K562 (cell line): ENCODE measurements at regions not wholly inside any gene's neighbourhood (a gene's known extent, or its start where the extent isn't known, plus 50 kb on each side); places are given as distances from the start of the nearest gene placed in this dataset.

Experiments used
- ATAC-seq: fragments of 200-7000 bp; cut with Tn5 transposase; 3 replicates; pipeline ENCODE4 v1.9.1; 2020; ENCODE audit warnings: moderate library complexity
- BruUV-seq: library from RNA; stranded (reverse); fragments of 400-500 nt; replicated peaks from 2 replicates; lab custom pipeline; 2021; lab: Mats Ljungman, UMichigan
- CTCF ChIA-PET: fragments of 300-600 bp; formaldehyde crosslinking; extraction: SDS; loops from one replicate; lab custom pipeline; 2021; ENCODE audit warnings: low intra/inter-chr PET ratio; lab: Yijun Ruan, JAX
- POLR2A ChIA-PET: fragments of 300-600, 350-650 bp; sonication (Branson Sonifier 250); formaldehyde crosslinking; extraction: SDS; loops from one replicate; lab custom pipeline; 2021; ENCODE audit warnings: antibody characterized with exemption, inconsistent platforms; lab: Yijun Ruan, JAX
- DNase-seq, 4 experiments: peaks; one replicate each; pipeline versions ENCODE4 v3.0.0 to v3.0.0-alpha.2; 2011 to 2018; ENCODE audit warnings: low spot score in 3 of 4, mixed read lengths in 3 of 4; ENCODE audit errors: extremely low read depth in 1 of 4
- FAIRE-seq: peaks from 2 replicates; lab custom pipeline; 2011; peaks lifted over from hg19 to GRCh38; lab: Jason Lieb, UNC
- H2AFZ ChIP-seq: 2 replicates; pipeline ENCODE4 v1.6.0; 2011; ENCODE audit warnings: low read depth, low read length, control low read depth, inconsistent platforms
- H3K27ac ChIP-seq: fragments of 200-600 bp; 3 replicates; pipeline ENCODE4 v1.8.0; 2011; ENCODE audit warnings: low read depth, mild to moderate bottlenecking, control low read depth, inconsistent platforms, low read length, moderate library complexity, mixed read lengths; ENCODE audit errors: extremely low read depth
- H3K27me3 ChIP-seq, 2 experiments: fragments of 300-600 bp in 1 of 2; 2 replicates in 1 of 2; 3 replicates in 1 of 2; pipeline versions ENCODE4 v1.6.0 to v1.8.0; 2011; ENCODE audit warnings: inconsistent platforms in 2 of 2, low read length in 2 of 2, mild to moderate bottlenecking in 1 of 2, mixed read lengths in 1 of 2, moderate library complexity in 1 of 2; ENCODE audit not compliant: control insufficient read depth in 2 of 2, insufficient read depth in 2 of 2
- H3K36me3 ChIP-seq: fragments of 300-600 bp; 3 replicates; pipeline ENCODE4 v1.8.0; 2011; ENCODE audit warnings: mild to moderate bottlenecking, low read length, inconsistent platforms; ENCODE audit not compliant: control insufficient read depth, insufficient read depth
- H3K4me1 ChIP-seq, 2 experiments: fragments of 200-600 bp in 1 of 2; replicated peaks in 1 of 2; 2 replicates in 1 of 2; 3 replicates in 1 of 2; pipeline versions ENCODE4 v1.5.1 to v1.8.0; 2011; ENCODE audit warnings: inconsistent platforms in 2 of 2, low read length in 2 of 2, mild to moderate bottlenecking in 1 of 2, mixed read lengths in 1 of 2, moderate library complexity in 1 of 2; ENCODE audit not compliant: control insufficient read depth in 2 of 2, insufficient read depth in 2 of 2
- H3K4me2 ChIP-seq: 2 replicates; pipeline ENCODE4 v1.6.1; 2011; ENCODE audit warnings: low read length, control low read depth, inconsistent platforms, mixed read lengths; ENCODE audit not compliant: insufficient read depth
- H3K4me3 ChIP-seq: fragments of 200-600 bp; sonication (generic), shearing (Covaris generic); 2 replicates; pipeline ENCODE4 v1.5.1; 2016; ENCODE audit warnings: control low read depth, inconsistent platforms
- H3K79me2 ChIP-seq: fragments of 200-600 bp; 3 replicates; pipeline ENCODE4 v1.8.0; 2011; ENCODE audit warnings: low read length, inconsistent platforms; ENCODE audit not compliant: control insufficient read depth, insufficient read depth
- H3K9ac ChIP-seq, 2 experiments: 2 replicates each; pipeline versions ENCODE4 v1.6.0 to v1.6.1; 2011; ENCODE audit warnings: low read depth in 2 of 2, low read length in 2 of 2, control low read depth in 1 of 2, inconsistent platforms in 1 of 2, mild to moderate bottlenecking in 1 of 2, mixed read lengths in 1 of 2; ENCODE audit not compliant: insufficient read depth in 1 of 2
- H3K9me1 ChIP-seq: one replicate; pipeline ENCODE4 v1.6.0; 2011; ENCODE audit warnings: inconsistent platforms, mild to moderate bottlenecking, low read length, moderate library complexity; ENCODE audit not compliant: control insufficient read depth, insufficient read depth
- H3K9me3 ChIP-seq: replicated peaks from 2 replicates; pipeline ENCODE4 v1.5.1; 2011; ENCODE audit warnings: low read depth, low read length, inconsistent platforms; ENCODE audit not compliant: control insufficient read depth, insufficient read depth
- H4K20me1 ChIP-seq: replicated peaks from 2 replicates; pipeline ENCODE4 v1.6.1; 2011; ENCODE audit warnings: low read length, inconsistent platforms, mixed read lengths; ENCODE audit not compliant: control insufficient read depth, insufficient read depth
- BRD4 ChIP-seq: fragments of 200-600 bp; sonication (generic); IDR thresholded peaks from 2 replicates; pipeline ENCODE4 v1.6.1; 2017; ENCODE audit warnings: inconsistent platforms
- BRD9 ChIP-seq: fragments of 450-650 bp; IDR thresholded peaks from 2 replicates; pipeline ENCODE4 v1.6.1; 2018; ENCODE audit warnings: low read depth; ENCODE audit not compliant: partially characterized antibody
- MED1 ChIP-seq: sonication (generic); formaldehyde crosslinking; IDR thresholded peaks from 2 replicates; pipeline ENCODE4 v1.8.1; 2023; ENCODE audit warnings: missing genetic modification reagents, borderline replicate concordance
- NCOA1 ChIP-seq: fragments of 450-650 bp; IDR thresholded peaks from 2 replicates; pipeline ENCODE4 v1.6.1; 2016; ENCODE audit warnings: low read depth
- NFIX ChIP-seq: fragments of 250-450 bp; sonication (Bioruptor Pico); IDR thresholded peaks from 2 replicates; pipeline ENCODE4 v1.4.0; 2020; ENCODE audit warnings: low read depth, mild to moderate bottlenecking, moderate library complexity
- WGBS: fragments of 100-300 bp; shearing (Covaris generic); methylation state at CpG from one replicate; pipeline ENCODE4 v1.1.6; 2016; ENCODE audit warnings: low coverage, mixed read lengths; ENCODE audit not compliant: insufficient coverage; ENCODE audit errors: missing lambda C conversion rate; 5-methylcytosine and 5-hydroxymethylcytosine counted together
- in situ Hi-C: fragments of 300-500 bp; cut with MboI; formaldehyde crosslinking; loops from 4 replicates; pipeline ENCODE4 v1.15.0; 2018; ENCODE audit warnings: inconsistent platforms, mixed read lengths
- intact Hi-C: fragments of 100-400 bp; cut with micrococcal nuclease; formaldehyde crosslinking; loops from 2 replicates; pipeline ENCODE4 v1.14.2; 2022
- TF ChIP-seq, protein P1 (sequence below): fragments of 450-650 bp; IDR thresholded peaks from 2 replicates; pipeline ENCODE4 v1.6.1; 2016; ENCODE audit warnings: mild to moderate bottlenecking, moderate library complexity
- TF ChIP-seq, protein P2 (sequence below), 2 experiments: IDR thresholded peaks; 2 replicates each; pipeline ENCODE4 v1.6.1; 2011; ENCODE audit warnings: borderline replicate concordance in 1 of 2, control low read depth in 1 of 2, low read depth in 1 of 2, low read length in 1 of 2, mild to moderate bottlenecking in 1 of 2, mixed read lengths in 1 of 2, moderate library complexity in 1 of 2; ENCODE audit not compliant: insufficient read depth in 1 of 2, insufficient read length in 1 of 2, poor library complexity in 1 of 2, severe bottlenecking in 1 of 2; ENCODE audit errors: extremely low read depth in 1 of 2
- TF ChIP-seq, protein P3 (sequence below): fragments of 450-650 bp; IDR thresholded peaks from 2 replicates; pipeline ENCODE4 v1.6.1; 2016; ENCODE audit warnings: borderline replicate concordance

DNA sequence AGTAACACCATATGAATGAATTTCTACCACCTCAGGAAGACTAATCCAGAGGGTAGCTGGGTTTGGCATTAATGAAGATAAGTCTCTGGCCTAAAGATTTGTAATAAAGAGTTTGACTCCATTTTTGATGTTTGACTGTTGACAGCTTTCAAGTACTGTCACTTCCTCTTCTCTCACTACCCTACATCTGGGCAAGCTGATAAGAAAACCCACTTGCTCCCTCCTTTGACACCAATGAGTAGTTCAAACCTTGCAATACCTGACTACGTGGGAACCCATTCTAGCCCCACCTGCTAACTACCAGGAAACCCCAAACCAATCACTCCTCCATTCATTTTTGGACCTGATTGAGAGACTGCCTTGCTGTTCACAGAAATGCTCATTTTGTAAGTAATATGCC, 621.5 kb downstream of the TENT5A start:
- Histone ChIP-seq H2AFZ (no peak overlapping the region), H4K20me1 (no peaks in the 10 kb centered on the region), H3K27ac (no peak overlapping the region), H3K79me2 (no peaks in the 10 kb centered on the region), H3K9ac (no peak overlapping the region), H3K4me1 (no peaks in the 10 kb centered on the region), H3K9me3 (no peaks in the 10 kb centered on the region), H3K27me3 (no peaks in the 10 kb centered on the region), H3K4me3 (no peak overlapping the region), H3K36me3 (no peaks in the 10 kb centered on the region), H3K4me2 (no peak overlapping the region), H3K9me1 (no peaks in the 10 kb centered on the region)
- intact Hi-C loops = no loop called here
- ChIA-PET POLR2A (no interaction called here), CTCF (no interaction called here)
- WGBS = 0% methylated on average over 1 of the region's 1 CpG
- no peak for TF ChIP-seq MED1 (CRISPR knock-in tag)
- no peak for TF ChIP-seq BRD4
- TF ChIP-seq, protein P1, sequence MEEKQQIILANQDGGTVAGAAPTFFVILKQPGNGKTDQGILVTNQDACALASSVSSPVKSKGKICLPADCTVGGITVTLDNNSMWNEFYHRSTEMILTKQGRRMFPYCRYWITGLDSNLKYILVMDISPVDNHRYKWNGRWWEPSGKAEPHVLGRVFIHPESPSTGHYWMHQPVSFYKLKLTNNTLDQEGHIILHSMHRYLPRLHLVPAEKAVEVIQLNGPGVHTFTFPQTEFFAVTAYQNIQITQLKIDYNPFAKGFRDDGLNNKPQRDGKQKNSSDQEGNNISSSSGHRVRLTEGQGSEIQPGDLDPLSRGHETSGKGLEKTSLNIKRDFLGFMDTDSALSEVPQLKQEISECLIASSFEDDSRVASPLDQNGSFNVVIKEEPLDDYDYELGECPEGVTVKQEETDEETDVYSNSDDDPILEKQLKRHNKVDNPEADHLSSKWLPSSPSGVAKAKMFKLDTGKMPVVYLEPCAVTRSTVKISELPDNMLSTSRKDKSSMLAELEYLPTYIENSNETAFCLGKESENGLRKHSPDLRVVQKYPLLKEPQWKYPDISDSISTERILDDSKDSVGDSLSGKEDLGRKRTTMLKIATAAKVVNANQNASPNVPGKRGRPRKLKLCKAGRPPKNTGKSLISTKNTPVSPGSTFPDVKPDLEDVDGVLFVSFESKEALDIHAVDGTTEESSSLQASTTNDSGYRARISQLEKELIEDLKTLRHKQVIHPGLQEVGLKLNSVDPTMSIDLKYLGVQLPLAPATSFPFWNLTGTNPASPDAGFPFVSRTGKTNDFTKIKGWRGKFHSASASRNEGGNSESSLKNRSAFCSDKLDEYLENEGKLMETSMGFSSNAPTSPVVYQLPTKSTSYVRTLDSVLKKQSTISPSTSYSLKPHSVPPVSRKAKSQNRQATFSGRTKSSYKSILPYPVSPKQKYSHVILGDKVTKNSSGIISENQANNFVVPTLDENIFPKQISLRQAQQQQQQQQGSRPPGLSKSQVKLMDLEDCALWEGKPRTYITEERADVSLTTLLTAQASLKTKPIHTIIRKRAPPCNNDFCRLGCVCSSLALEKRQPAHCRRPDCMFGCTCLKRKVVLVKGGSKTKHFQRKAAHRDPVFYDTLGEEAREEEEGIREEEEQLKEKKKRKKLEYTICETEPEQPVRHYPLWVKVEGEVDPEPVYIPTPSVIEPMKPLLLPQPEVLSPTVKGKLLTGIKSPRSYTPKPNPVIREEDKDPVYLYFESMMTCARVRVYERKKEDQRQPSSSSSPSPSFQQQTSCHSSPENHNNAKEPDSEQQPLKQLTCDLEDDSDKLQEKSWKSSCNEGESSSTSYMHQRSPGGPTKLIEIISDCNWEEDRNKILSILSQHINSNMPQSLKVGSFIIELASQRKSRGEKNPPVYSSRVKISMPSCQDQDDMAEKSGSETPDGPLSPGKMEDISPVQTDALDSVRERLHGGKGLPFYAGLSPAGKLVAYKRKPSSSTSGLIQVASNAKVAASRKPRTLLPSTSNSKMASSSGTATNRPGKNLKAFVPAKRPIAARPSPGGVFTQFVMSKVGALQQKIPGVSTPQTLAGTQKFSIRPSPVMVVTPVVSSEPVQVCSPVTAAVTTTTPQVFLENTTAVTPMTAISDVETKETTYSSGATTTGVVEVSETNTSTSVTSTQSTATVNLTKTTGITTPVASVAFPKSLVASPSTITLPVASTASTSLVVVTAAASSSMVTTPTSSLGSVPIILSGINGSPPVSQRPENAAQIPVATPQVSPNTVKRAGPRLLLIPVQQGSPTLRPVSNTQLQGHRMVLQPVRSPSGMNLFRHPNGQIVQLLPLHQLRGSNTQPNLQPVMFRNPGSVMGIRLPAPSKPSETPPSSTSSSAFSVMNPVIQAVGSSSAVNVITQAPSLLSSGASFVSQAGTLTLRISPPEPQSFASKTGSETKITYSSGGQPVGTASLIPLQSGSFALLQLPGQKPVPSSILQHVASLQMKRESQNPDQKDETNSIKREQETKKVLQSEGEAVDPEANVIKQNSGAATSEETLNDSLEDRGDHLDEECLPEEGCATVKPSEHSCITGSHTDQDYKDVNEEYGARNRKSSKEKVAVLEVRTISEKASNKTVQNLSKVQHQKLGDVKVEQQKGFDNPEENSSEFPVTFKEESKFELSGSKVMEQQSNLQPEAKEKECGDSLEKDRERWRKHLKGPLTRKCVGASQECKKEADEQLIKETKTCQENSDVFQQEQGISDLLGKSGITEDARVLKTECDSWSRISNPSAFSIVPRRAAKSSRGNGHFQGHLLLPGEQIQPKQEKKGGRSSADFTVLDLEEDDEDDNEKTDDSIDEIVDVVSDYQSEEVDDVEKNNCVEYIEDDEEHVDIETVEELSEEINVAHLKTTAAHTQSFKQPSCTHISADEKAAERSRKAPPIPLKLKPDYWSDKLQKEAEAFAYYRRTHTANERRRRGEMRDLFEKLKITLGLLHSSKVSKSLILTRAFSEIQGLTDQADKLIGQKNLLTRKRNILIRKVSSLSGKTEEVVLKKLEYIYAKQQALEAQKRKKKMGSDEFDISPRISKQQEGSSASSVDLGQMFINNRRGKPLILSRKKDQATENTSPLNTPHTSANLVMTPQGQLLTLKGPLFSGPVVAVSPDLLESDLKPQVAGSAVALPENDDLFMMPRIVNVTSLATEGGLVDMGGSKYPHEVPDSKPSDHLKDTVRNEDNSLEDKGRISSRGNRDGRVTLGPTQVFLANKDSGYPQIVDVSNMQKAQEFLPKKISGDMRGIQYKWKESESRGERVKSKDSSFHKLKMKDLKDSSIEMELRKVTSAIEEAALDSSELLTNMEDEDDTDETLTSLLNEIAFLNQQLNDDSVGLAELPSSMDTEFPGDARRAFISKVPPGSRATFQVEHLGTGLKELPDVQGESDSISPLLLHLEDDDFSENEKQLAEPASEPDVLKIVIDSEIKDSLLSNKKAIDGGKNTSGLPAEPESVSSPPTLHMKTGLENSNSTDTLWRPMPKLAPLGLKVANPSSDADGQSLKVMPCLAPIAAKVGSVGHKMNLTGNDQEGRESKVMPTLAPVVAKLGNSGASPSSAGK = no peak
- TF ChIP-seq NFIX (CRISPR knock-in tag) = no peak
- TF ChIP-seq, protein P2, sequence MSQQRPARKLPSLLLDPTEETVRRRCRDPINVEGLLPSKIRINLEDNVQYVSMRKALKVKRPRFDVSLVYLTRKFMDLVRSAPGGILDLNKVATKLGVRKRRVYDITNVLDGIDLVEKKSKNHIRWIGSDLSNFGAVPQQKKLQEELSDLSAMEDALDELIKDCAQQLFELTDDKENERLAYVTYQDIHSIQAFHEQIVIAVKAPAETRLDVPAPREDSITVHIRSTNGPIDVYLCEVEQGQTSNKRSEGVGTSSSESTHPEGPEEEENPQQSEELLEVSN (IDR thresholded peaks at IDR 0.05; ENCODE audit: borderline replicate concordance in 1 of 2, extremely low read depth in 1 of 2, insufficient read depth in 1 of 2, insufficient read length in 1 of 2, low read depth in 1 of 2, low read length in 1 of 2, poor library complexity in 1 of 2, severe bottlenecking in 1 of 2) = no peak
- TF ChIP-seq, protein P3, sequence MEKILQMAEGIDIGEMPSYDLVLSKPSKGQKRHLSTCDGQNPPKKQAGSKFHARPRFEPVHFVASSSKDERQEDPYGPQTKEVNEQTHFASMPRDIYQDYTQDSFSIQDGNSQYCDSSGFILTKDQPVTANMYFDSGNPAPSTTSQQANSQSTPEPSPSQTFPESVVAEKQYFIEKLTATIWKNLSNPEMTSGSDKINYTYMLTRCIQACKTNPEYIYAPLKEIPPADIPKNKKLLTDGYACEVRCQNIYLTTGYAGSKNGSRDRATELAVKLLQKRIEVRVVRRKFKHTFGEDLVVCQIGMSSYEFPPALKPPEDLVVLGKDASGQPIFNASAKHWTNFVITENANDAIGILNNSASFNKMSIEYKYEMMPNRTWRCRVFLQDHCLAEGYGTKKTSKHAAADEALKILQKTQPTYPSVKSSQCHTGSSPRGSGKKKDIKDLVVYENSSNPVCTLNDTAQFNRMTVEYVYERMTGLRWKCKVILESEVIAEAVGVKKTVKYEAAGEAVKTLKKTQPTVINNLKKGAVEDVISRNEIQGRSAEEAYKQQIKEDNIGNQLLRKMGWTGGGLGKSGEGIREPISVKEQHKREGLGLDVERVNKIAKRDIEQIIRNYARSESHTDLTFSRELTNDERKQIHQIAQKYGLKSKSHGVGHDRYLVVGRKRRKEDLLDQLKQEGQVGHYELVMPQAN = no peak
- TF ChIP-seq BRD9 = no peak
- TF ChIP-seq NCOA1 = no peak
- in situ Hi-C loops = no loop called here
- FAIRE-seq = no peak
- DNase-seq = no peak
- ATAC-seq = no peak
- BruUV-seq = no TSS peak
